HEK293 (cell line): ENCODE measurements at regions not wholly inside any gene's neighbourhood (a gene's known extent, or its start where the extent isn't known, plus 50 kb on each side); places are given as distances from the start of the nearest gene placed in this dataset.

Experiments
- CTCF ChIA-PET: fragments of 350-600 bp; formaldehyde crosslinking; extraction: SDS; loops from one replicate; lab custom pipeline; 2021; ENCODE audit warnings: antibody characterized with exemption; lab: Yijun Ruan, JAX
- POLR2A ChIA-PET: fragments of 300-600 bp; formaldehyde crosslinking; extraction: SDS; loops from one replicate; lab custom pipeline; 2020; ENCODE audit warnings: antibody characterized with exemption, inconsistent platforms; lab: Yijun Ruan, JAX
- H3K27ac ChIP-seq: fragments of 200-500 bp; sonication (Bioruptor generic); 2 replicates; pipeline ENCODE4 v1.5.1; 2014; ENCODE audit warnings: low read depth, low read length, control low read depth, inconsistent platforms; ENCODE audit errors: extremely low read depth
- H3K36me3 ChIP-seq, 2 experiments: fragments of 200-500 bp in 1 of 2; sonication (Bioruptor generic) in 1 of 2; 1 replicate in 1 of 2; 2 replicates in 1 of 2; pipeline ENCODE4 v1.5.1; 2014 to 2017; ENCODE audit warnings: inconsistent platforms in 2 of 2, low read length in 2 of 2; ENCODE audit not compliant: control insufficient read depth in 2 of 2, insufficient read depth in 1 of 2
- H3K4me1 ChIP-seq: fragments of 200-500 bp; sonication (Bioruptor generic); 2 replicates; pipeline ENCODE4 v1.5.1; 2014; ENCODE audit warnings: mild to moderate bottlenecking, low read length, inconsistent platforms; ENCODE audit not compliant: control insufficient read depth, insufficient read depth
- H3K4me3 ChIP-seq: 2 replicates; pipeline ENCODE4 v1.5.1; 2011; ENCODE audit warnings: low read depth, mild to moderate bottlenecking, control low read depth, low read length, moderate library complexity
- H3K9me3 ChIP-seq: fragments of 200-500 bp; sonication (Bioruptor generic); 2 replicates; pipeline ENCODE4 v1.5.1; 2014; ENCODE audit warnings: low read depth, low read length, inconsistent platforms; ENCODE audit not compliant: control insufficient read depth, insufficient read depth
- FEZF1 ChIP-seq: fragments of 450-650 bp; formaldehyde crosslinking; IDR thresholded peaks from 2 replicates; pipeline ENCODE4 v1.5.1; 2016; ENCODE audit warnings: missing biosample characterization, missing genetic modification characterization
- GLI4 ChIP-seq: fragments of 450-650 bp; formaldehyde crosslinking; IDR thresholded peaks from 2 replicates; pipeline ENCODE4 v1.5.1; 2016; ENCODE audit warnings: missing biosample characterization, missing genetic modification characterization
- PRDM10 ChIP-seq: fragments of 450-650 bp; formaldehyde crosslinking; IDR thresholded peaks from 2 replicates; pipeline ENCODE4 v1.5.1; 2016; ENCODE audit warnings: missing biosample characterization, missing genetic modification characterization
- PRDM2 ChIP-seq: fragments of 450-650 bp; formaldehyde crosslinking; IDR thresholded peaks from 2 replicates; pipeline ENCODE4 v1.5.1; 2016; ENCODE audit warnings: missing biosample characterization, missing genetic modification characterization, borderline replicate concordance
- SP2 ChIP-seq: fragments of 450-650 bp; formaldehyde crosslinking; IDR thresholded peaks from 2 replicates; pipeline ENCODE4 v1.5.1; 2016; ENCODE audit warnings: missing biosample characterization, missing genetic modification characterization
- ZIC2 ChIP-seq: fragments of 450-650 bp; formaldehyde crosslinking; IDR thresholded peaks from 2 replicates; pipeline ENCODE4 v1.5.1; 2016; ENCODE audit warnings: missing biosample characterization, missing genetic modification characterization
- ZNF132 ChIP-seq: fragments of 450-650 bp; formaldehyde crosslinking; IDR thresholded peaks from 2 replicates; pipeline ENCODE4 v1.5.1; 2017; ENCODE audit warnings: missing biosample characterization, missing genetic modification characterization, borderline replicate concordance
- ZNF146 ChIP-seq: fragments of 450-650 bp; formaldehyde crosslinking; IDR thresholded peaks from 2 replicates; pipeline ENCODE4 v1.5.1; 2016; ENCODE audit warnings: missing biosample characterization, missing genetic modification characterization
- ZNF19 ChIP-seq: fragments of 450-650 bp; formaldehyde crosslinking; IDR thresholded peaks from 2 replicates; pipeline ENCODE4; 2016; ENCODE audit warnings: missing biosample characterization, missing genetic modification characterization, low read depth
- ZNF433 ChIP-seq: fragments of 450-650 bp; formaldehyde crosslinking; IDR thresholded peaks from 2 replicates; pipeline ENCODE4 v1.5.1; 2016; ENCODE audit warnings: missing biosample characterization, missing genetic modification characterization, low read depth
- ZNF510 ChIP-seq: fragments of 450-650 bp; formaldehyde crosslinking; IDR thresholded peaks from 2 replicates; pipeline ENCODE4 v1.5.1; 2018; ENCODE audit warnings: mild to moderate bottlenecking, missing genetic modification characterization, missing biosample characterization; ENCODE audit not compliant: insufficient replicate concordance
- ZNF518A ChIP-seq: fragments of 450-650 bp; formaldehyde crosslinking; conservative IDR thresholded peaks from 2 replicates; pipeline ENCODE4 v1.5.1; 2016; ENCODE audit warnings: low read depth, missing biosample characterization, missing genetic modification characterization
- ZNF530 ChIP-seq: fragments of 450-650 bp; formaldehyde crosslinking; IDR thresholded peaks from 2 replicates; pipeline ENCODE4 v1.5.1; 2016; ENCODE audit warnings: low read depth, missing biosample characterization, missing genetic modification characterization
- ZNF548 ChIP-seq: fragments of 450-650 bp; formaldehyde crosslinking; IDR thresholded peaks from 2 replicates; pipeline ENCODE4 v1.5.1; 2016; ENCODE audit warnings: missing biosample characterization, missing genetic modification characterization
- ZNF555 ChIP-seq: fragments of 450-650 bp; formaldehyde crosslinking; conservative IDR thresholded peaks from 2 replicates; pipeline ENCODE4 v1.5.1; 2017; ENCODE audit warnings: missing biosample characterization, mild to moderate bottlenecking, missing genetic modification characterization, inconsistent platforms
- ZNF610 ChIP-seq: fragments of 450-650 bp; formaldehyde crosslinking; IDR thresholded peaks from 2 replicates; pipeline ENCODE4 v1.5.1; 2016; ENCODE audit warnings: missing biosample characterization, missing genetic modification characterization, borderline replicate concordance
- ZNF626 ChIP-seq: fragments of 450-650 bp; sonication (Bioruptor Pico); formaldehyde crosslinking; IDR thresholded peaks from 2 replicates; pipeline ENCODE4 v1.5.1; 2018; ENCODE audit warnings: missing biosample characterization, missing genetic modification characterization, inconsistent platforms
- ZNF660 ChIP-seq: fragments of 450-650 bp; IDR thresholded peaks from 2 replicates; pipeline ENCODE4 v1.5.1; 2018; ENCODE audit warnings: missing biosample characterization, mild to moderate bottlenecking, missing genetic modification characterization
- ZNF707 ChIP-seq: fragments of 450-650 bp; formaldehyde crosslinking; IDR thresholded peaks from 2 replicates; pipeline ENCODE4 v1.5.1; 2016; ENCODE audit warnings: missing biosample characterization, missing genetic modification characterization
- ZSCAN4 ChIP-seq: fragments of 450-650 bp; formaldehyde crosslinking; IDR thresholded peaks from 2 replicates; pipeline ENCODE4 v1.5.1; 2017; ENCODE audit warnings: missing biosample characterization, missing genetic modification characterization

GRCh38 chr3:78087134-78087533, 1047.2 kb downstream of the ROBO2 start:
- Histone ChIP-seq H3K36me3 (no peaks in the 10 kb centered on the region), H3K4me1 (no peaks in the 10 kb centered on the region)
- CTCF ChIA-PET, result no interaction called here

More at GRCh38 chr3:78087134-78087533, 1047.2 kb downstream of the ROBO2 start:
- H3K9me3 ChIP-seq, result no peaks in the 10 kb centered on the region
- TF ChIP-seq ZNF132 (tag by site-specific recombination), result no peak
- TF ChIP-seq ZNF548 (tag by site-specific recombination), result no peak
- TF ChIP-seq ZNF518A (tag by site-specific recombination), result no peak
- TF ChIP-seq GLI4 (tag by site-specific recombination), result no peak
- TF ChIP-seq ZNF146 (tag by site-specific recombination), result no peak
- no peak for TF ChIP-seq PRDM10
- no peak for TF ChIP-seq ZNF510
- no peak for TF ChIP-seq ZNF530 (tag by site-specific recombination)
- TF ChIP-seq ZNF660, result no peak
- TF ChIP-seq ZNF555 (tag by site-specific recombination), result no peak
- no peak for TF ChIP-seq ZNF19 (tag by site-specific recombination)
- no peak for TF ChIP-seq ZIC2
- no peak for TF ChIP-seq ZNF707 (tag by site-specific recombination)
- no peak for TF ChIP-seq SP2 (tag by site-specific recombination)
- TF ChIP-seq ZNF610 (tag by site-specific recombination), result no peak
- no peak for TF ChIP-seq PRDM2 (tag by site-specific recombination)
- no peak for TF ChIP-seq ZSCAN4 (tag by site-specific recombination)
- no peak for TF ChIP-seq ZNF433
- TF ChIP-seq ZNF626, result no peak
- TF ChIP-seq FEZF1 (tag by site-specific recombination), result no peak
- TF ChIP-seq, all 188 proteins: peak for 0
- POLR2A ChIA-PET, result no interaction called here
- H3K27ac ChIP-seq, result no peak overlapping the region
- H3K4me3 ChIP-seq, result no peak overlapping the region
